Liver (tissue), 8 donors: ENCODE measurements at regions not wholly inside any gene's neighbourhood (a gene's known extent, or its start where the extent isn't known, plus 50 kb on each side); places are given as distances from the start of the nearest gene placed in this dataset.

ENCODE experiments used
- DNase-seq: peaks from one replicate; pipeline ENCODE4 v3.0.0-alpha.2; 2017; ENCODE audit warnings: low spot score
- H3K27ac ChIP-seq, 2 donors: one replicate each; pipeline ENCODE4 v1.7.0; 2013; ENCODE audit warnings: inconsistent platforms in 2 of 2, low read length in 2 of 2, control low read depth in 1 of 2, low read depth in 1 of 2, mild to moderate bottlenecking in 1 of 2
- H3K27me3 ChIP-seq, 4 donors: one replicate each; pipeline versions ENCODE4 v1.6.1 to v1.7.0; 2013; ENCODE audit warnings: low read length in 3 of 4, inconsistent platforms in 1 of 4, mild to moderate bottlenecking in 1 of 4, moderate library complexity in 1 of 4; ENCODE audit not compliant: control insufficient read depth in 4 of 4, insufficient read depth in 4 of 4
- H3K36me3 ChIP-seq, 4 donors: one replicate each; pipeline versions ENCODE4 v1.6.1 to v1.7.0; 2013; ENCODE audit warnings: low read length in 3 of 4, mild to moderate bottlenecking in 3 of 4, low read depth in 1 of 4, moderate library complexity in 1 of 4; ENCODE audit not compliant: control insufficient read depth in 4 of 4, insufficient read depth in 3 of 4
- H3K4me1 ChIP-seq, 4 donors: one replicate each; pipeline versions ENCODE4 v1.6.1 to v1.7.0; 2013; ENCODE audit warnings: low read length in 3 of 4, mild to moderate bottlenecking in 3 of 4, moderate library complexity in 1 of 4; ENCODE audit not compliant: control insufficient read depth in 4 of 4, insufficient read depth in 4 of 4
- H3K4me3 ChIP-seq, 3 donors: one replicate each; pipeline versions ENCODE4 v1.6.1 to v1.7.0; 2013; ENCODE audit warnings: low read length in 3 of 3, control low read depth in 1 of 3, low read depth in 1 of 3, mild to moderate bottlenecking in 1 of 3
- H3K9ac ChIP-seq, 2 donors: one replicate each; pipeline ENCODE4 v1.7.0; 2013; ENCODE audit warnings: low read length in 2 of 2, mild to moderate bottlenecking in 2 of 2, moderate library complexity in 2 of 2, control low read depth in 1 of 2, low read depth in 1 of 2
- H3K9me3 ChIP-seq, 4 donors: one replicate each; pipeline versions ENCODE4 v1.6.1 to v1.7.0; 2013; ENCODE audit warnings: low read length in 3 of 4; ENCODE audit not compliant: control insufficient read depth in 4 of 4
- EGR1 ChIP-seq, 2 donors: IDR thresholded peaks; 2 replicates each; pipeline ENCODE4 v1.6.1; 2016 to 2018; ENCODE audit warnings: antibody characterized with exemption in 2 of 2, low read depth in 2 of 2
- FOXA1 ChIP-seq: IDR thresholded peaks from 2 replicates; pipeline ENCODE4 v1.6.1; 2016; ENCODE audit warnings: antibody characterized with exemption
- FOXA2 ChIP-seq: IDR thresholded peaks from 2 replicates; pipeline ENCODE4 v1.6.1; 2016; ENCODE audit warnings: antibody characterized with exemption
- GABPA ChIP-seq, 2 donors: IDR thresholded peaks in 1 of 2; conservative IDR thresholded peaks in 1 of 2; 2 replicates each; pipeline ENCODE4 v1.6.1; 2016; ENCODE audit warnings: antibody characterized with exemption in 2 of 2, mild to moderate bottlenecking in 1 of 2, moderate library complexity in 1 of 2
- HNF4A ChIP-seq, 2 donors: conservative IDR thresholded peaks; 2 replicates each; pipeline ENCODE4 v1.6.1; 2016; ENCODE audit warnings: antibody characterized with exemption in 2 of 2, mild to moderate bottlenecking in 2 of 2
- HNF4G ChIP-seq: IDR thresholded peaks from 2 replicates; pipeline ENCODE4 v1.6.1; 2016; ENCODE audit warnings: antibody characterized with exemption
- JUND ChIP-seq, 2 donors: IDR thresholded peaks; 2 replicates each; pipeline ENCODE4 v1.6.1; 2016; ENCODE audit warnings: antibody characterized with exemption in 2 of 2
- NR2F2 ChIP-seq: IDR thresholded peaks from 2 replicates; pipeline ENCODE4 v1.6.1; 2016; ENCODE audit warnings: antibody characterized with exemption
- RAD21 ChIP-seq, 2 donors: IDR thresholded peaks; 2 replicates each; pipeline ENCODE4 v1.6.1; 2016; ENCODE audit warnings: antibody characterized with exemption in 2 of 2, mild to moderate bottlenecking in 2 of 2
- RXRA ChIP-seq, 2 donors: IDR thresholded peaks; 2 replicates each; pipeline ENCODE4 v1.6.1; 2017 to 2018; ENCODE audit warnings: antibody characterized with exemption in 2 of 2, mild to moderate bottlenecking in 1 of 2
- SP1 ChIP-seq: IDR thresholded peaks from 2 replicates; pipeline ENCODE4 v1.6.1; 2018; ENCODE audit warnings: antibody characterized with exemption, mild to moderate bottlenecking
- TAF1 ChIP-seq: conservative IDR thresholded peaks from 2 replicates; pipeline ENCODE4 v1.6.1; 2016; ENCODE audit warnings: antibody characterized with exemption, mild to moderate bottlenecking
- YY1 ChIP-seq: IDR thresholded peaks from 2 replicates; pipeline ENCODE4 v1.6.1; 2016; ENCODE audit warnings: antibody characterized with exemption, mild to moderate bottlenecking
- WGBS: extraction: QIAGEN DNeasy Blood & Tissue Kit; methylation state at CpG from one replicate; pipeline ENCODE4 v1.1.7; 2013; 5-methylcytosine and 5-hydroxymethylcytosine counted together
- TF ChIP-seq, protein P1 (sequence below): IDR thresholded peaks from 2 replicates; pipeline ENCODE4 v1.6.1; 2016; ENCODE audit warnings: antibody characterized with exemption
- TF ChIP-seq, protein P2 (sequence below): fragments of 150-350 bp; IDR thresholded peaks from 2 replicates; pipeline ENCODE4 v1.5.1; 2017; ENCODE audit warnings: improper control_type of control experiment, low read depth, low read length; ENCODE audit not compliant: missing input control
- TF ChIP-seq, protein P3 (sequence below): IDR thresholded peaks from 2 replicates; pipeline ENCODE4 v1.6.1; 2016; ENCODE audit warnings: antibody characterized with exemption
- TF ChIP-seq, protein P4 (sequence below): IDR thresholded peaks from 2 replicates; pipeline ENCODE4 v1.6.1; 2016; ENCODE audit warnings: antibody characterized with exemption, mild to moderate bottlenecking
- TF ChIP-seq, protein P5 (sequence below): IDR thresholded peaks from 2 replicates; pipeline ENCODE4 v1.6.1; 2016; ENCODE audit warnings: antibody characterized with exemption
- donor health status: healthy.
- donor health status: healthy.
- donor health status: healthy.
- donor health status: healthy.
- donor health status: healthy.

DNA sequence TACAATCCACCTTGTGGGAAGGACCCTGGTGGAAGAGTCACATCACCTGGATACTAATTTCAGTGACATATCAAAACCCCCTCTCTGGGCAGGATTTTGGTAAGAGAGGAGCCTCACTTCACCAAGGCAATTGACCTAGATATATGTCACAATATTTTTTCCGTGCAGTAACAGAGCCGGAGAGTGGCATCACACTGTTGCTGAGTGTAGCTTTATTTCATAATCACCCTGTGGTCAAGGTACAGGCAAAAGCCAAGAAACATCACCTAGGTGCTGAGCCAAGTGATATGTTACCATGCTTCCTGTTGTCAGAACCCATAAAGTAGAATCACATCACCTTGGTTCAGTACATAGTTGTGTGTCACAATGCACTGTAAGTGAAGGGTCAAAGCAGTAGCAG lies 895.2 kb upstream of the TSPY4 start:
- DNase-seq, result no peak
- TF ChIP-seq HNF4A (conservative IDR thresholded peaks at IDR 0.05), result peak in 1 of 2 donors; percentile 62
- no peak for TF ChIP-seq RAD21 (IDR thresholded peaks at IDR 0.05)
- peak in 1 of 2 donors; percentile 61 for TF ChIP-seq RXRA (IDR thresholded peaks at IDR 0.05)
- TF ChIP-seq SP1, result no peak
- TF ChIP-seq HNF4G, result no peak

DNA sequence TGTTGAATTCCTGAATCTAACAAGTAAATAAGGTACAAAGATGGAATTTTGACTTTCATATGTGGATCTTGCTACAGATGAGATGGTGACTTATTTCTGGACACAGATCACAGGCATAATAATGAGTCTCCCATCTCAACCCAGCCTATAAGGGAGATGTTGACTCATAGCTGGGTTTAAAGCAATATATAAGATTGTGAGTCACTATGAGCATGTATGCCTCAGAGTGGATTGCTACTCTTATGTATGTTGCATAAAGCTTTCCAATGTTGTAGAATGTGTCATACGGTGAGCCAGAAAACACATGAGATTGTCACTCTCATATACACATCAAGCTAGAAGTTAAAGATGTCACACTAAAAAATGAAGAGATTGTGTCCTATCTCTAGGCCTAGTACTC lies 884.3 kb upstream of the TSPY4 start:
- H3K36me3 ChIP-seq, result no peaks in the 10 kb centered on the region
- DNase-seq, result no peak
- no peak overlapping the region for H3K4me3 ChIP-seq
- H3K27ac ChIP-seq, result no peak overlapping the region
- WGBS, result 93% methylated on average over 1 of the region's 1 CpG
- H3K27me3 ChIP-seq, result no peaks in the 10 kb centered on the region
- H3K4me1 ChIP-seq, result no peaks in the 10 kb centered on the region
- H3K9me3 ChIP-seq, result no peaks in the 10 kb centered on the region
- H3K9ac ChIP-seq, result no peak overlapping the region
- TF ChIP-seq, protein P1, sequence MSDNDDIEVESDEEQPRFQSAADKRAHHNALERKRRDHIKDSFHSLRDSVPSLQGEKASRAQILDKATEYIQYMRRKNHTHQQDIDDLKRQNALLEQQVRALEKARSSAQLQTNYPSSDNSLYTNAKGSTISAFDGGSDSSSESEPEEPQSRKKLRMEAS, result no peak
- TF ChIP-seq, protein P2, sequence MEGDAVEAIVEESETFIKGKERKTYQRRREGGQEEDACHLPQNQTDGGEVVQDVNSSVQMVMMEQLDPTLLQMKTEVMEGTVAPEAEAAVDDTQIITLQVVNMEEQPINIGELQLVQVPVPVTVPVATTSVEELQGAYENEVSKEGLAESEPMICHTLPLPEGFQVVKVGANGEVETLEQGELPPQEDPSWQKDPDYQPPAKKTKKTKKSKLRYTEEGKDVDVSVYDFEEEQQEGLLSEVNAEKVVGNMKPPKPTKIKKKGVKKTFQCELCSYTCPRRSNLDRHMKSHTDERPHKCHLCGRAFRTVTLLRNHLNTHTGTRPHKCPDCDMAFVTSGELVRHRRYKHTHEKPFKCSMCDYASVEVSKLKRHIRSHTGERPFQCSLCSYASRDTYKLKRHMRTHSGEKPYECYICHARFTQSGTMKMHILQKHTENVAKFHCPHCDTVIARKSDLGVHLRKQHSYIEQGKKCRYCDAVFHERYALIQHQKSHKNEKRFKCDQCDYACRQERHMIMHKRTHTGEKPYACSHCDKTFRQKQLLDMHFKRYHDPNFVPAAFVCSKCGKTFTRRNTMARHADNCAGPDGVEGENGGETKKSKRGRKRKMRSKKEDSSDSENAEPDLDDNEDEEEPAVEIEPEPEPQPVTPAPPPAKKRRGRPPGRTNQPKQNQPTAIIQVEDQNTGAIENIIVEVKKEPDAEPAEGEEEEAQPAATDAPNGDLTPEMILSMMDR, result no peak
- TF ChIP-seq TAF1 (no peak), EGR1 (IDR thresholded peaks at IDR 0.05; ENCODE audit: low read depth in 2 of 2) (no peak), JUND (IDR thresholded peaks at IDR 0.05) (no peak), RAD21 (IDR thresholded peaks at IDR 0.05) (no peak), FOXA1 (no peak), HNF4G (no peak), RXRA (IDR thresholded peaks at IDR 0.05) (no peak), FOXA2 (no peak), NR2F2 (no peak), GABPA (IDR thresholded peaks at IDR 0.05 in 1 of 2, conservative IDR thresholded peaks at IDR 0.05 in 1 of 2) (no peak), SP1 (no peak), HNF4A (conservative IDR thresholded peaks at IDR 0.05) (no peak), YY1 (no peak)
- TF ChIP-seq, protein P3, sequence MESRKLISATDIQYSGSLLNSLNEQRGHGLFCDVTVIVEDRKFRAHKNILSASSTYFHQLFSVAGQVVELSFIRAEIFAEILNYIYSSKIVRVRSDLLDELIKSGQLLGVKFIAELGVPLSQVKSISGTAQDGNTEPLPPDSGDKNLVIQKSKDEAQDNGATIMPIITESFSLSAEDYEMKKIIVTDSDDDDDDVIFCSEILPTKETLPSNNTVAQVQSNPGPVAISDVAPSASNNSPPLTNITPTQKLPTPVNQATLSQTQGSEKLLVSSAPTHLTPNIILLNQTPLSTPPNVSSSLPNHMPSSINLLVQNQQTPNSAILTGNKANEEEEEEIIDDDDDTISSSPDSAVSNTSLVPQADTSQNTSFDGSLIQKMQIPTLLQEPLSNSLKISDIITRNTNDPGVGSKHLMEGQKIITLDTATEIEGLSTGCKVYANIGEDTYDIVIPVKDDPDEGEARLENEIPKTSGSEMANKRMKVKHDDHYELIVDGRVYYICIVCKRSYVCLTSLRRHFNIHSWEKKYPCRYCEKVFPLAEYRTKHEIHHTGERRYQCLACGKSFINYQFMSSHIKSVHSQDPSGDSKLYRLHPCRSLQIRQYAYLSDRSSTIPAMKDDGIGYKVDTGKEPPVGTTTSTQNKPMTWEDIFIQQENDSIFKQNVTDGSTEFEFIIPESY, result no peak
- TF ChIP-seq, protein P4, sequence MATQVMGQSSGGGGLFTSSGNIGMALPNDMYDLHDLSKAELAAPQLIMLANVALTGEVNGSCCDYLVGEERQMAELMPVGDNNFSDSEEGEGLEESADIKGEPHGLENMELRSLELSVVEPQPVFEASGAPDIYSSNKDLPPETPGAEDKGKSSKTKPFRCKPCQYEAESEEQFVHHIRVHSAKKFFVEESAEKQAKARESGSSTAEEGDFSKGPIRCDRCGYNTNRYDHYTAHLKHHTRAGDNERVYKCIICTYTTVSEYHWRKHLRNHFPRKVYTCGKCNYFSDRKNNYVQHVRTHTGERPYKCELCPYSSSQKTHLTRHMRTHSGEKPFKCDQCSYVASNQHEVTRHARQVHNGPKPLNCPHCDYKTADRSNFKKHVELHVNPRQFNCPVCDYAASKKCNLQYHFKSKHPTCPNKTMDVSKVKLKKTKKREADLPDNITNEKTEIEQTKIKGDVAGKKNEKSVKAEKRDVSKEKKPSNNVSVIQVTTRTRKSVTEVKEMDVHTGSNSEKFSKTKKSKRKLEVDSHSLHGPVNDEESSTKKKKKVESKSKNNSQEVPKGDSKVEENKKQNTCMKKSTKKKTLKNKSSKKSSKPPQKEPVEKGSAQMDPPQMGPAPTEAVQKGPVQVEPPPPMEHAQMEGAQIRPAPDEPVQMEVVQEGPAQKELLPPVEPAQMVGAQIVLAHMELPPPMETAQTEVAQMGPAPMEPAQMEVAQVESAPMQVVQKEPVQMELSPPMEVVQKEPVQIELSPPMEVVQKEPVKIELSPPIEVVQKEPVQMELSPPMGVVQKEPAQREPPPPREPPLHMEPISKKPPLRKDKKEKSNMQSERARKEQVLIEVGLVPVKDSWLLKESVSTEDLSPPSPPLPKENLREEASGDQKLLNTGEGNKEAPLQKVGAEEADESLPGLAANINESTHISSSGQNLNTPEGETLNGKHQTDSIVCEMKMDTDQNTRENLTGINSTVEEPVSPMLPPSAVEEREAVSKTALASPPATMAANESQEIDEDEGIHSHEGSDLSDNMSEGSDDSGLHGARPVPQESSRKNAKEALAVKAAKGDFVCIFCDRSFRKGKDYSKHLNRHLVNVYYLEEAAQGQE, result no peak
- TF ChIP-seq, protein P5, sequence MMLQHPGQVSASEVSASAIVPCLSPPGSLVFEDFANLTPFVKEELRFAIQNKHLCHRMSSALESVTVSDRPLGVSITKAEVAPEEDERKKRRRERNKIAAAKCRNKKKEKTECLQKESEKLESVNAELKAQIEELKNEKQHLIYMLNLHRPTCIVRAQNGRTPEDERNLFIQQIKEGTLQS, result no peak

More for the DNA sequence above, 895.2 kb upstream of the TSPY4 start:
- Histone ChIP-seq H3K36me3 (no peaks in the 10 kb centered on the region), H3K4me1 (no peaks in the 10 kb centered on the region), H3K27ac (no peak overlapping the region), H3K4me3 (no peak overlapping the region), H3K9me3 (no peaks in the 10 kb centered on the region), H3K27me3 (no peaks in the 10 kb centered on the region), H3K9ac (no peak overlapping the region)
- 34% methylated on average over 2 of the region's 2 CpGs for WGBS
